SJCRH30 (cell line): ENCODE measurements at regions not wholly inside any gene's neighbourhood (a gene's known extent, or its start where the extent isn't known, plus 50 kb on each side); places are given as distances from the start of the nearest gene placed in this dataset.
A peak's percentile ranks its signal among the peaks of the same experiment; 100 is the strongest.

Experiments used
- DNase-seq, 2 experiments: peaks; one replicate each; pipeline ENCODE4 v3.0.0-alpha.2; 2015 to 2020
- H3K27ac ChIP-seq: fragments of 250-450 bp; sonication (Bioruptor Pico); 2 replicates; pipeline ENCODE4 v1.5.1; 2020; ENCODE audit warnings: mild to moderate bottlenecking, moderate library complexity
- H3K27me3 ChIP-seq: fragments of 250-450 bp; sonication (Bioruptor Pico); 2 replicates; pipeline ENCODE4 v1.5.1; 2020; ENCODE audit warnings: mild to moderate bottlenecking, moderate library complexity
- H3K36me3 ChIP-seq: fragments of 250-450 bp; sonication (Bioruptor Pico); 2 replicates; pipeline ENCODE4 v1.5.1; 2020; ENCODE audit warnings: mild to moderate bottlenecking, moderate library complexity
- H3K4me1 ChIP-seq: fragments of 250-450 bp; sonication (Bioruptor Pico); 2 replicates; pipeline ENCODE4 v1.5.1; 2020; ENCODE audit warnings: mild to moderate bottlenecking, moderate library complexity
- H3K4me3 ChIP-seq: fragments of 250-450 bp; sonication (Bioruptor Pico); 2 replicates; pipeline ENCODE4 v1.5.1; 2020; ENCODE audit warnings: mild to moderate bottlenecking, moderate library complexity
- H3K9me3 ChIP-seq: fragments of 250-450 bp; sonication (Bioruptor Pico); replicated peaks from 2 replicates; pipeline ENCODE4 v1.5.1; 2020; ENCODE audit warnings: mild to moderate bottlenecking, moderate library complexity

GRCh38 chr16:49910541-49911071, 54.7 kb upstream of the ZNF423 start:
- H3K27ac ChIP-seq, result no peak overlapping the region
- H3K4me1 ChIP-seq, result no peaks in the 10 kb centered on the region
- H3K4me3 ChIP-seq, result no peak overlapping the region
- no peaks in the 10 kb centered on the region for H3K36me3 ChIP-seq
- no peaks in the 10 kb centered on the region for H3K27me3 ChIP-seq
- DNase-seq, result no peak
- no peaks in the 10 kb centered on the region for H3K9me3 ChIP-seq

DNA sequence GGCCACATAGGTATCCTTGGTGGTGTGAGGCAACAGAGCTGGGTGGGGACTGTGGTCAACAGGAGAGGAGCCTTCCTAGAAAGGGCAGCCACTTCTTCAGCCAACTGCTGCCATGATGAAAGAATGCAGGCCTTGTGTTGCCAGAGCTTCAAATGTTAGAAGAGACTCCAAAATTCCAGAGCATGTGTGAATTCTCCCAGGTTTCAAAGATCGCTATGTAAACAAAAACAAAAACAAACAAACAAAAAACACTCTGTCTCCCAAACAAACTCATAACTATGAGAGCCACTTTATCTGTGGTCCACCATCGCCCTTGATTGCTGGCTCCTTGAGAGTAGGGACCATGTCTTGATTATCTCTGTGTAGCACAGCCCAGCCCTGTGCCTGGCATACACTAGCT, 55.5 kb upstream of the ZNF423 start:
- no peak for DNase-seq
- H3K4me1 ChIP-seq, result no peaks in the 10 kb centered on the region
- H3K36me3 ChIP-seq, result no peaks in the 10 kb centered on the region
- no peaks in the 10 kb centered on the region for H3K9me3 ChIP-seq
- H3K27ac ChIP-seq, result no peak overlapping the region
- no peaks in the 10 kb centered on the region for H3K27me3 ChIP-seq
- H3K4me3 ChIP-seq, result no peak overlapping the region

DNA sequence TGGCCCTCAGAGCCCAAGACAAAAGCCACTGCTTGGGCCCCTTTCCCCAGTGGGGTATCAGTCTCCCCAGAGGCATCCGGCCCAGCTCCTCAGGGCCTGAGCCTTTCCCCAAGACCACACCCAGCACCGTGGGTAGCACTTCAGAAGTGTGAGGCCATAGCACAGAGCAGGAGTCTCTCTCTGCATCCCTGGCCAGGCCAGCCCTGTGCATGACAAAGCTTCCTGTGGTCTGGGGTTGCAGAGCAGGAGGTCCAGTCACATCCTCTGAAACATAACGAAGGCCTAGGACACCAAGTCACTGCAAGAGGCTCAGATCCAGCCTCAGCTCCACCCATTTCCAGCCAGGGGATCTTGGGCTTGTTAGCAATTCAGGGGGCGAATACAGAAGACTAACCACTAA, 56.8 kb upstream of the ZNF423 start:
- Histone ChIP-seq H3K4me3 (no peak overlapping the region), H3K27me3 (no peaks in the 10 kb centered on the region), H3K36me3 (no peaks in the 10 kb centered on the region), H3K4me1 (no peaks in the 10 kb centered on the region), H3K9me3 (no peaks in the 10 kb centered on the region), H3K27ac (no peak overlapping the region)
- DNase-seq, result no peak

GRCh38 chr16:49913720-49914119, 57.8 kb upstream of the ZNF423 start:
- H3K4me3 ChIP-seq, result no peak overlapping the region
- no peaks in the 10 kb centered on the region for H3K4me1 ChIP-seq
- no peaks in the 10 kb centered on the region for H3K27me3 ChIP-seq
- no peak for DNase-seq
- H3K27ac ChIP-seq, result no peak overlapping the region
- H3K36me3 ChIP-seq, result no peaks in the 10 kb centered on the region
- no peaks in the 10 kb centered on the region for H3K9me3 ChIP-seq

GRCh38 chr16:49914657-49915056, 58.7 kb upstream of the ZNF423 start:
- H3K4me3 ChIP-seq, result no peak overlapping the region
- no peaks in the 10 kb centered on the region for H3K36me3 ChIP-seq
- no peaks in the 10 kb centered on the region for H3K27me3 ChIP-seq
- no peaks in the 10 kb centered on the region for H3K4me1 ChIP-seq
- no peak overlapping the region for H3K27ac ChIP-seq
- no peak for DNase-seq
- no peaks in the 10 kb centered on the region for H3K9me3 ChIP-seq

- Histone ChIP-seq H3K27ac (no peak overlapping the region), H3K4me3 (no peak overlapping the region), H3K27me3 (no peaks in the 10 kb centered on the region), H3K36me3 (no peaks in the 10 kb centered on the region), H3K9me3 (no peaks in the 10 kb centered on the region), H3K4me1 (no peaks in the 10 kb centered on the region)
- peak in 1 of 2 experiments; percentile 16 for DNase-seq
These were observed 62.3 kb upstream of the ZNF423 start for GRCh38 chr16:49918257-49918656.

GRCh38 chr16:49919327-49919726, 63.4 kb upstream of the ZNF423 start:
- H3K4me1 ChIP-seq, result no peaks in the 10 kb centered on the region
- no peak overlapping the region for H3K27ac ChIP-seq
- H3K4me3 ChIP-seq, result no peak overlapping the region
- H3K36me3 ChIP-seq, result no peaks in the 10 kb centered on the region
- H3K27me3 ChIP-seq, result no peaks in the 10 kb centered on the region
- DNase-seq, result no peak
- H3K9me3 ChIP-seq, result no peaks in the 10 kb centered on the region

DNA sequence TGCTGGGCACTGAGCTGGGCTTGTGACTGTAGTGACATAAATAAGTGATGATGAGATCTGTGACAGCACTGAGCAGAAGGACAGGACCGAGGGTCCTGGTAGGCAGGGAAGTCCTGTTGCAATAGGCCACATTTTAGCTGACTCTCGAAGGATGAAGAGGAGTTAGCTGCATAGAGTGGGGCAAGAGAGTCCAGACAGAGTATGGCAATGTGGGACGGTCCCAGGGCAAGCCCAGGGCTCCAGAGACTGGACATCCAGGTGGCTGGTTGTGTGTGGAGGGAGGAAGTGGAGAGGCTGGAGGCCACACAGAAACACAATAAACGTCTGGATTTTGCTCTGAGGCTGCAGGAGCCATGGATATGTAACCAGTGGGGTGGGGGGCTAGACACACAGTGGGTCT, 64.5 kb upstream of the ZNF423 start:
- Histone ChIP-seq H3K9me3 (no peaks in the 10 kb centered on the region), H3K27me3 (no peaks in the 10 kb centered on the region), H3K27ac (no peak overlapping the region), H3K4me1 (no peaks in the 10 kb centered on the region), H3K36me3 (no peaks in the 10 kb centered on the region), H3K4me3 (no peak overlapping the region)
- DNase-seq, result no peak

- no peak overlapping the region for H3K4me3 ChIP-seq
- H3K9me3 ChIP-seq, result no peaks in the 10 kb centered on the region
- no peaks in the 10 kb centered on the region for H3K27me3 ChIP-seq
- no peaks in the 10 kb centered on the region for H3K4me1 ChIP-seq
- DNase-seq, result no peak
- H3K36me3 ChIP-seq, result no peaks in the 10 kb centered on the region
- no peak overlapping the region for H3K27ac ChIP-seq
These were observed 65.2 kb upstream of the ZNF423 start for GRCh38 chr16:49921106-49921505.

DNA sequence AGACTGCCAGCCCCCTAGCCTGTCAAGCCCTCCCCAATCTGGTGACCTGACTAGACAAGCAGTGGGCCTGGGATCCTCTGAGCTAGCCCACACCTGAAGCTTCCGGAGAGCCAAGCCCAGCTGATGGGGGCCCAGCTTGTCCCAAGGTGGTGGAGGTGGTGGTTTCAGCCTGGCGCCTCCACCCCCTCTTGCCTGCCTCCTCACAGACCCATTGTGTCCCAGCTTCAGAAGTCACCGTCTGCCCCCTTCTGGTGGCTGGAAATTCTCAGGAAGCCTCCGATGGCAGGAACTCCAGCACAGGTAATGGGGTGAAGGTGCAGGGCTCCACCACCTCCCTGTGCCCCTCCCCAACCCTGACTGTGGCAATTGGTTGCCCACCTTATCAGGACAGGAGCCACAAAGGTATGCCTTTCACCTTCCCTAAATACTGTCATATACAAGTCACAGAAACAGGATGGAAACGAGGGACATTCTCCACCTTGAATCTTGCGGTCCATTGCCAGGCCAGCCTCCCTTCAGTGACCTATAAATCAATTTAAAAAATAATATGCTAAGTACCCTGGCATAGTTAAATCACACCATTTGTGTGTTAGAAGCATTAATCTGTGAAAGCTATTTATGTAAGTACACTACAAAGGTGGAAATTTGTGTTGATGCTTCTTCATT, 66.0 kb upstream of the ZNF423 start:
- no peak overlapping the region for H3K27ac ChIP-seq
- H3K4me3 ChIP-seq, result no peak overlapping the region
- no peaks in the 10 kb centered on the region for H3K27me3 ChIP-seq
- no peaks in the 10 kb centered on the region for H3K9me3 ChIP-seq
- H3K4me1 ChIP-seq, result no peaks in the 10 kb centered on the region
- peak; percentile 60 to 74 for DNase-seq
- no peaks in the 10 kb centered on the region for H3K36me3 ChIP-seq

- no peak overlapping the region for H3K27ac ChIP-seq
These were observed 67.5 kb upstream of the ZNF423 start for GRCh38 chr16:49923411-49923810.

GRCh38 chr16:49924078-49924477, 68.2 kb upstream of the ZNF423 start:
- Histone ChIP-seq H3K27me3 (no peaks in the 10 kb centered on the region), H3K4me1 (no peaks in the 10 kb centered on the region), H3K9me3 (no peaks in the 10 kb centered on the region), H3K27ac (no peak overlapping the region), H3K4me3 (no peak overlapping the region), H3K36me3 (no peaks in the 10 kb centered on the region)
- DNase-seq, result peak; percentile 43 to 64

More at GRCh38 chr16:49923411-49923810, 67.5 kb upstream of the ZNF423 start:
- no peak overlapping the region for H3K4me3 ChIP-seq
- H3K9me3 ChIP-seq, result no peaks in the 10 kb centered on the region
- H3K27me3 ChIP-seq, result no peaks in the 10 kb centered on the region
- H3K36me3 ChIP-seq, result no peaks in the 10 kb centered on the region
- no peak for DNase-seq
- no peaks in the 10 kb centered on the region for H3K4me1 ChIP-seq

DNA sequence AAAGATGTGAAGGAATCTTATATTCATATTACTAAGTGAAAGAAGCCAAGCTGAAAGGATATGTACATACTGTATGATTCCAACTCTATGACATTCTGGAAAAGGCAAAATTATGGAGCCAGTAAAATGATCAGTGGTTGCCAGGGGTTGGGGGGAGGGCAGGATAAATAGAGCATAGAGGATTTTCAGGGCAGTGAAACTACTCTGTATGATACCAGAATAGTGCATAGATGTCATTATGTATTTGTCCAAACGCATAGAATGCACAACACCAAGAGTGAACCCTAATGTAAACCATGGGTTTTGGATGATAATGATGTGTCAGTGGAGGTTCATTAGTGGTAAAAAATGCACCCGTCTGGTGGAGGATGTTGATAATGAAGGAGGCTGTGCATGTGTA, 71.0 kb upstream of the ZNF423 start:
- H3K4me3 ChIP-seq, result no peak overlapping the region
- no peaks in the 10 kb centered on the region for H3K36me3 ChIP-seq
- no peaks in the 10 kb centered on the region for H3K27me3 ChIP-seq
- H3K27ac ChIP-seq, result no peak overlapping the region
- H3K4me1 ChIP-seq, result no peaks in the 10 kb centered on the region; the same call in 1 of the 2 replicates
- no peak for DNase-seq
- no peaks in the 10 kb centered on the region for H3K9me3 ChIP-seq

DNA sequence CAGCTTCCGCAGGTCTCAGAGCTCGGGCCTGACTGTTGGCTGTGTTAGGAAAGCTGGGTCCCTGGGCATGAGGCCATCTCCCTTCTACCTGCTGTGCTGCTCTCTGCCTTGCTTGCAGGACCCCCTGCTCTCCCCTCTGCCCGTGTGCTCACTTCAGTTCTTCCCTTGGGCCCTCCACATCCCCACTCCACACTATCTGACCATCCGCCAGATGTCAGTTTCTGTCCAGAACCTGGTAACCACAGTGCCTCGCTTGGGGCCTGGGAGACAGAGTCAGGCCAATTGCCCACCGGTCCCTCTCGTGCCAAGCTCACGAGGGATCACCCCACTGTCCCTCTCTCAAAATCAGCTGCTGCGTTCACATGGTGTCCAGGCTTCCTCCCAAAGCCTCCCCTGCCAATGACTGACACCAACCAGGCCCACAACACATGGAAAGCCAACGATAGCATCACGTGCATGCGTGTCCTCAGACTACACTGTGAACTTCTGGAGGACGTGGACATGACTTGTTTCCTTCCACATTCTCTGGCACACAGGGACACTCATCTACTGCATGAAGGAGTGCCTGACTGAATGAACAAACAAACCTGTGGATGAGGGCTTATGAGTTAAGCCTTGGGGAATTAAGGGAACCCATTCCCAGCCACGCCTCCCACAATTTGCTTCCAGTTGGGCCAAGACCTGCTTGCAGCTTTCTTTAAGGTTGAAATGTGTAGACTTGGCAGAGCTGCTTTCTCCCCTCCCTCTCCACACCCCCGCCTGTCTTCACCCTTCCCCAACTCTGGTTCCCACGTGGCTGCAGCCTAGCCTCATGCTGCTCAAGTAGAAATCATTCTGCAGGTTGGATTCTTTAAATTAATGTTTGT, 72.5 kb upstream of the ZNF423 start:
- Histone ChIP-seq H3K4me3 (no peak overlapping the region), H3K9me3 (no peaks in the 10 kb centered on the region), H3K27me3 (no peaks in the 10 kb centered on the region), H3K36me3 (no peaks in the 10 kb centered on the region), H3K27ac (no peak overlapping the region), H3K4me1 (peaks cover 5% of the 10 kb centered on the region; the same call in 1 of the 2 replicates)
- no peak for DNase-seq

- Histone ChIP-seq H3K27me3 (no peaks in the 10 kb centered on the region), H3K9me3 (no peaks in the 10 kb centered on the region), H3K4me3 (no peak overlapping the region), H3K36me3 (no peaks in the 10 kb centered on the region), H3K4me1 (peaks cover 5% of the 10 kb centered on the region; the same call in 1 of the 2 replicates), H3K27ac (no peak overlapping the region)
- no peak for DNase-seq
These were observed 73.7 kb upstream of the ZNF423 start for GRCh38 chr16:49929626-49930025.
